Left kidney (tissue), 1 donor: ENCODE measurements at regions not wholly inside any gene's neighbourhood (a gene's known extent, or its start where the extent isn't known, plus 50 kb on each side); places are given as distances from the start of the nearest gene placed in this dataset.
"Not testable (repeated sequence)": the region's sequence is repeated elsewhere in the genome, so short reads cannot be mapped to it uniquely, and the experiment has no call there.

Experiments
- DNase-seq: peaks from one replicate; pipeline ENCODE4 v3.0.0-alpha.2; 2013

GRCh38 chr5:119895066-119895465 lies 265.7 kb downstream of the FAM170A start:
- DNase-seq, result no peak

- no peak for DNase-seq
These were observed 267.6 kb downstream of the FAM170A start for GRCh38 chr5:119896826-119897536.

GRCh38 chr5:119897537-119898370 lies 268.4 kb downstream of the FAM170A start:
- no peak for DNase-seq

- no peak for DNase-seq
These were observed 270.6 kb downstream of the FAM170A start for GRCh38 chr5:119899981-119900380.

GRCh38 chr5:119902593-119902992 lies 273.2 kb downstream of the FAM170A start:
- DNase-seq, result no peak

GRCh38 chr5:119913425-119913824 lies 284.1 kb downstream of the FAM170A start:
- no peak for DNase-seq

- DNase-seq, result no peak
These were observed 289.9 kb downstream of the FAM170A start for GRCh38 chr5:119919279-119919678.

- DNase-seq, result no peak
These were observed 296.9 kb downstream of the FAM170A start for GRCh38 chr5:119926301-119926700.

GRCh38 chr5:119928974-119929373 lies 299.6 kb downstream of the FAM170A start:
- no peak for DNase-seq

GRCh38 chr5:119930490-119930889 lies 301.1 kb downstream of the FAM170A start:
- no peak for DNase-seq

- no peak for DNase-seq
These were observed 313.8 kb downstream of the FAM170A start for GRCh38 chr5:119943148-119943547.

- no peak for DNase-seq
These were observed 316.3 kb downstream of the FAM170A start for GRCh38 chr5:119945691-119946090.

- no peak for DNase-seq
These were observed 318.8 kb downstream of the FAM170A start for GRCh38 chr5:119948162-119948561.

- DNase-seq, result no peak
These were observed 320.2 kb downstream of the FAM170A start for GRCh38 chr5:119949426-119949999.

- no peak for DNase-seq
These were observed 322.1 kb downstream of the FAM170A start for GRCh38 chr5:119951330-119951934.

- DNase-seq, result no peak
These were observed 324.1 kb downstream of the FAM170A start for GRCh38 chr5:119953474-119953873.

GRCh38 chr5:119954106-119954505 lies 324.7 kb downstream of the FAM170A start:
- DNase-seq, result no peak

GRCh38 chr5:119961993-119962392 lies 332.6 kb downstream of the FAM170A start:
- no peak for DNase-seq

GRCh38 chr5:119966028-119966427 lies 336.7 kb downstream of the FAM170A start:
- no peak for DNase-seq

- DNase-seq, result no peak
These were observed 339.3 kb downstream of the FAM170A start for GRCh38 chr5:119968690-119969089.

GRCh38 chr5:119987077-119987476 lies 357.7 kb downstream of the FAM170A start:
- not testable (repeated sequence) for DNase-seq

- no peak for DNase-seq
These were observed 362.3 kb downstream of the FAM170A start for GRCh38 chr5:119991625-119992024.

- no peak for DNase-seq
These were observed 366.8 kb downstream of the FAM170A start for GRCh38 chr5:119996128-119996527.
